ENCODE measurements at regions not wholly inside any gene's neighbourhood (a gene's known extent, or its start where the extent isn't known, plus 50 kb on each side); places are given as distances from the start of the nearest gene placed in this dataset.

DNA sequence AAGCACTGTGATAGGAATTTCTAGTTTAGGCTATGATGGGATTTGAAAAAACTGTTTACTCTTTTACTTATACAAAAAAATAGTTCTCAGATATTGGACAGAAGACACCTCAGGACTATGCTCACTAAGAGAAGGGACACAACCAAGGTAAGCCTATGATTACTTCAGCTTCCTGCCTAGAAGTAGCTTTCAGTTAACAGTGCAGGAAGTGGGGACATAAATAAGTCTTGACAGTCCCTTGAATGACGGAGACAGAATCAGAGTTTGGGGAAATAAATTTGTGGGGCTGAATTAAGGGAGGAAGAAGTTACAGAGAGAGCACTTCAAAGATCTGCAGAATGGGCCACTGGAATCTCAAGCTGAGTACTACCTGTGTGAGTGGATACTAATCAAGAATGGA is 53.8 kb upstream of the OLFM3 start:
- DNase-seq, result no peak

DNA sequence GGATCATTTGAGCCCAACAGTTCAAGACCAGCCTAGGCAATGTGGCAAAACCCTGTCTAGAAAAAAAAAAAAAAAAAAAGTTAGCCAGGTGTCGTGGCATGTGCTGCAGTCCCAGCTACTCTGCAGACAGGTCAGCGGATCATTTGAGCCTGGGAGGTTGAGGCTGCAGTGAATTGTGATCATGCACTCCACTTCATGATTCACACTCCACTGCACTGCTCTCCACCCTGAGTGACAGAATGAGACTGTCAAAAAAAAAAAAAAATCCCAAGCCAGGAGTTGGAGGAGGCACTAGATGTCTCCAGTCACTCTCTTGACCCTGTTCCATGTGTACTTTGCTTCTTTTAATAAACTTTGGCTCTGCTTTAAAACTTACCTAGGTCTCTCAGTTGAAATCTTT is 51.0 kb upstream of the OLFM3 start:
- DNase-seq, result peak in 1 of 2 experiments; percentile 25
